Lower leg skin (tissue), 4 donors: ENCODE measurements at regions not wholly inside any gene's neighbourhood (a gene's known extent, or its start where the extent isn't known, plus 50 kb on each side); places are given as distances from the start of the nearest gene placed in this dataset.

Source experiments
- DNase-seq, 2 donors: peaks; one replicate each; pipeline ENCODE4 v3.0.0-alpha.2; 2019; ENCODE audit warnings: low spot score in 2 of 2
- H3K4me3 ChIP-seq: fragments of 200-600 bp; sonication (generic); 2 replicates; pipeline ENCODE4 v1.5.1; 2017; ENCODE audit warnings: mild to moderate bottlenecking, low read depth; ENCODE audit not compliant: poor library complexity, severe bottlenecking
- POLR2A ChIP-seq, 2 donors: fragments of 450-650 bp; IDR thresholded peaks; one replicate each; pipeline ENCODE4 v1.6.1; 2016 to 2017; ENCODE audit warnings: antibody characterized with exemption in 2 of 2, mild to moderate bottlenecking in 1 of 2, moderate library complexity in 1 of 2
- WGBS, 2 donors: methylation state at CpG; one replicate each; pipeline ENCODE4 v1.1.5; 2018; 5-methylcytosine and 5-hydroxymethylcytosine counted together
- intact Hi-C: fragments of 100-400 bp; cut with DNase I; formaldehyde crosslinking; loops from one replicate; pipeline ENCODE4 v1.15.0; 2023; ENCODE audit warnings: low total_unique reads
- TF ChIP-seq, protein P1 (sequence below), 3 donors: fragments of 450-650 bp; IDR thresholded peaks; one replicate each; pipeline ENCODE4 v1.5.1; 2016; ENCODE audit warnings: antibody characterized with exemption in 3 of 3, mild to moderate bottlenecking in 3 of 3, moderate library complexity in 2 of 3

DNA sequence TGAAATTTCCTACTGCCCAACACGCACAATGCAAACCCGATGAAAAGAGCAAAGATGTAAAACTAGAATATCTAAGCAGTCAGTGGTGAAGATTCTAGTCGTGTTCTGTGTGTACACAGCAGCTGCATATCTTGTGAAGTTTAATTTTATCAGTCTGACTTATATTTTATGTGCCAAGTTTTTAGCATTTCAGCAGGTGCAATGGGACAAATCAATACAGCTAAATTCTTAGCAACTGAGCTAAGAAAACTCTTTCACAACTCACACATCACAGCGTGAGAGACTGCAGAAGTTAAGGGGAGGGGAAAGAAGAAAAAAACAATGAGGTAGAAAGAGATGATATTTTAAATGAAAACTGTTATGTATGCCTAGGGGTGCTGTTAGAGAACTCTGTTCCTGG is 164.9 kb upstream of the NEBL start:
- H3K4me3 ChIP-seq = no peak overlapping the region
- WGBS, 2 donors = 66 to 78% methylated on average over 4 of the region's 4 CpGs
- no peak for TF ChIP-seq POLR2A (IDR thresholded peaks at IDR 0.05)
- TF ChIP-seq, protein P1, sequence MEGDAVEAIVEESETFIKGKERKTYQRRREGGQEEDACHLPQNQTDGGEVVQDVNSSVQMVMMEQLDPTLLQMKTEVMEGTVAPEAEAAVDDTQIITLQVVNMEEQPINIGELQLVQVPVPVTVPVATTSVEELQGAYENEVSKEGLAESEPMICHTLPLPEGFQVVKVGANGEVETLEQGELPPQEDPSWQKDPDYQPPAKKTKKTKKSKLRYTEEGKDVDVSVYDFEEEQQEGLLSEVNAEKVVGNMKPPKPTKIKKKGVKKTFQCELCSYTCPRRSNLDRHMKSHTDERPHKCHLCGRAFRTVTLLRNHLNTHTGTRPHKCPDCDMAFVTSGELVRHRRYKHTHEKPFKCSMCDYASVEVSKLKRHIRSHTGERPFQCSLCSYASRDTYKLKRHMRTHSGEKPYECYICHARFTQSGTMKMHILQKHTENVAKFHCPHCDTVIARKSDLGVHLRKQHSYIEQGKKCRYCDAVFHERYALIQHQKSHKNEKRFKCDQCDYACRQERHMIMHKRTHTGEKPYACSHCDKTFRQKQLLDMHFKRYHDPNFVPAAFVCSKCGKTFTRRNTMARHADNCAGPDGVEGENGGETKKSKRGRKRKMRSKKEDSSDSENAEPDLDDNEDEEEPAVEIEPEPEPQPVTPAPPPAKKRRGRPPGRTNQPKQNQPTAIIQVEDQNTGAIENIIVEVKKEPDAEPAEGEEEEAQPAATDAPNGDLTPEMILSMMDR (IDR thresholded peaks at IDR 0.05) = no peak
- intact Hi-C loops = no loop called here
- DNase-seq = no peak

DNA sequence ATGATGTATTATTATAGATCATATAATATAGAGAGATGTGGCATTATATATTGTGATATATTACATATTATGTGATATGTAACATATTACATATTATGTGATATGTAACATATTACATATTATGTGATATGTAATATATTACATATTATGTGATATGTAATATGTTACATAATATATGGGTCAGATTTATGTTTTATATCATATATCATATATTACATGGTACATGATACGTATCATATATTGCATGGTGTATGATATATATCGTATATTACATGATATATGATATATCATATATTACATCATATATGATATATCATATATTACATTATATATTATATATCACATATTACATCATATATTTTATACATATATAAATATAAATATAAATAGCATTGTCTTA is 164.1 kb upstream of the NEBL start:
- WGBS, 2 donors = 96 to 99% methylated on average over 2 of the region's 2 CpGs
- TF ChIP-seq POLR2A (IDR thresholded peaks at IDR 0.05) = no peak
- TF ChIP-seq, protein P1 (IDR thresholded peaks at IDR 0.05) = no peak
- intact Hi-C loops = no loop called here
- no peak for DNase-seq
- H3K4me3 ChIP-seq = no peak overlapping the region

DNA sequence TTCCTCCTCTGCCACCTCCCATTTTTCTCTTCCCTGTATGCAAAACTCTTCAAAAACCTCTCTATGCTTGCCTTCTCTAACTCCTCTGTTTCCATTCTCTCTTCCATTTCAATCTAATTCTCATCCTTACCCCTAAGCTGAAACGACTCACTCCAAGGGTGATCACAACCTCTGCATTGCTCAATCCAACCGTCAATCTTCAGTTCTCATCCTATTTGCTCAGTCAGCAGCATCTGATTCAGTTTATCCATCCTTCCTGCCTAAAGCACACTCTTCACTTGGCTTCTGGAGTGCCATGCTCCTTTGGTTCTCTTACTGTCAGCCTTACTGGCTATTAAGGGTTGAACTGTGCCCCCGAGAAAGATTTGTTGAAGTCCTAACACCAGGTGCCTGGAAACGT is 163.5 kb upstream of the NEBL start:
- TF ChIP-seq POLR2A (IDR thresholded peaks at IDR 0.05) = no peak
- TF ChIP-seq, protein P1 (IDR thresholded peaks at IDR 0.05) = no peak
- WGBS, 2 donors = 71 to 76% methylated on average over 4 of the region's 4 CpGs
- intact Hi-C loops = no loop called here
- DNase-seq = no peak
- H3K4me3 ChIP-seq = no peak overlapping the region

DNA sequence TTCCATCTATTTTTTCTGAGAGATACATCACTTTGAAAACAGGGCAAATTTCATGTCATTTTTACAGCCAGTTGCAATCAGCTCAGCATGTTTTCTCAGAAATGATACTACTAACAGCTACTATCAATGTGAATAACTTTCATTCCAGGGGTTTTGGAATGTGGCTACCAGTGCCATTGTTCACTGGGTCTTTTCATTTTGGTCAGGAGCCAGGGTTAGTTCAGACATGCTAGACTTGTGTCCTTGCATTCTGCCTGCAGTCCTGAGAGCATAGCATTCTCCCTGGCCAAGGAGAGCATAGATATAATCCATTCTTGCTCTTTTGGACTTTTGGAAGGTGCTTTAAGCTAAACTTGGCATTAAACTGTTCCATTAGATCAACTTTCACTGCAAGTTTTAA is 160.9 kb upstream of the NEBL start:
- no peak for TF ChIP-seq POLR2A (IDR thresholded peaks at IDR 0.05)
- TF ChIP-seq, protein P1 (IDR thresholded peaks at IDR 0.05) = no peak
- no peak overlapping the region for H3K4me3 ChIP-seq
- DNase-seq = no peak

DNA sequence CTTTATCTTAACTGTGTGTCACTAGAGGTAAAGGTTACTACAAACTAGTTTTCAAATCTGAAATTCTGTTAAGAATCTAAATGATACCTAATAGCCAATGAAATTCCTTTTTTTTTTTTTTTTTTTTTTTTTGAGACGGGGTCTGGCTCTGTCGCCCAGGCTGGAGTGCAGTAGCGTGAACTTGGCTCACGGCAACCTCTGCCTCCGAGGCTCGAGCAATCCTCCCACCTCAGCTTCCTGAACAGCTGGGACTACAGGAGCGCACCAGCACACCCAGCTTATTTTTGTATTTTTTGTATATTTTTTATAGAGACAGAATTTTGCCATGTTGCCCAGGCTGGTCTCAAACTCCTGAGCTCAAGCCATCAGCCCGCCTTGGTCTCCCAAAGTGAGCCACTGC is 160.3 kb upstream of the NEBL start:
- DNase-seq = no peak
- H3K4me3 ChIP-seq = no peak overlapping the region
- intact Hi-C loops = no loop called here
- TF ChIP-seq, protein P1 (IDR thresholded peaks at IDR 0.05) = no peak
- no peak for TF ChIP-seq POLR2A (IDR thresholded peaks at IDR 0.05)
- 91 to 93% methylated on average over 8 of the region's 8 CpGs for WGBS, 2 donors

More for the DNA sequence above, 160.9 kb upstream of the NEBL start:
- intact Hi-C loops = no loop called here

DNA sequence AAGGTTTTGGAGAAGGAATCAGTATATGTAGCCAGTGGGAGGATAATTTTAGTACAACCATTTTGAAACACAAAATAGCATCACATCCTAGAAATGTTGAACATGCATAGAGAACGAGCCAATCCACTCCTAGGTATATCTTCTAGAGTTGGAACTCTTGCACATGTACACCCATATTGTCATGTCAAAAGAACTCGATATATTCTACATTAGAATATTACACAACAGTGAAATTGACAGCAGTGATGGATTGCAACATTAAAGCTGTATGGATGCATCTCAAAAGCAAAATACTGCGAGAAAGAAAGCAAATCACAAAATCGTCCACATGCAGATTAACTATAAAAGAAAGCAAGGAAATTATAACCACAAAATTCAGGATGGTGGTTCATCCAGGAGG is 159.3 kb upstream of the NEBL start:
- 71 to 89% methylated on average over 4 of the region's 4 CpGs for WGBS, 2 donors
- DNase-seq = no peak
- no peak for TF ChIP-seq POLR2A (IDR thresholded peaks at IDR 0.05)
- TF ChIP-seq, protein P1 (IDR thresholded peaks at IDR 0.05) = no peak
- intact Hi-C loops = no loop called here
- no peak overlapping the region for H3K4me3 ChIP-seq
